ENCODE measurements at regions not wholly inside any gene's neighbourhood (a gene's known extent, or its start where the extent isn't known, plus 50 kb on each side); places are given as distances from the start of the nearest gene placed in this dataset.
"Not testable (repeated sequence)": the region's sequence is repeated elsewhere in the genome, so short reads cannot be mapped to it uniquely, and the experiment has no call there.

- ChIA-PET CTCF (interaction anchor here (0.5 to 1.0 kb wide), 3 partner anchors 20 to 1701 kb away, joined by 3 to 4 read pairs (median 3); partner anchors contain the start of gene LPIN3), POLR2A (no interaction called here)
- TF ChIP-seq L3MBTL2 (conservative IDR thresholded peaks at IDR 0.05) (no peak), ZNF384 (IDR thresholded peaks at IDR 0.05) (no peak), BHLHE40 (IDR thresholded peaks at IDR 0.05; ENCODE audit: borderline replicate concordance) (no peak), FOXK2 (IDR thresholded peaks at IDR 0.05) (no peak), HDGF (IDR thresholded peaks at IDR 0.05; ENCODE audit: borderline replicate concordance) (no peak), CTBP1 (IDR thresholded peaks at IDR 0.05; ENCODE audit: borderline replicate concordance) (no peak)
- DNase-seq (ENCODE audit: extremely low spot score): no peak
These were observed 63.0 kb upstream of the TOP1 start for GRCh38 chr20:40965671-40966070.

DNA sequence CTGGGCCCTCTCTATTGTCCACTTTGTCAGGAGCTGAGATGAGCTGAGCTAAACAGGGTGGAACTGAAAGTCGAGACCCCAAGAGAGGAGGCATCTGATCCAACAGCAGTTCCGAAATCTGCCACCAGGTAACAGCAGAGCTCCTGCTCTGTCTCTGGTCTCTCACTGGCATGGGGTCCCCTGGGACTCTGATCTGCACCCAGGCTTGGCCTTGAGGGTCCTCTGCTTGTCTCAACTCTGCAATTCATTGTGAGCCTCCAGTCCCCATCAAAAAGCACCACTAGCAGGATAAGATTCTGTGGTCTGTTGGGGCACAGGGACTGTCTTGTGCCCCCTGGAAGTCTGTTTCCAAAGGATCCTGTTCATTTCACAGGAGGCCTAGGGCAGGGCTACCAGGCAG lies 62.5 kb upstream of the TOP1 start:
- ChIA-PET CTCF (interaction anchor here (0.5 to 1.0 kb wide), 3 partner anchors 19 to 1702 kb away, joined by 3 to 4 read pairs (median 3); partner anchors contain the start of gene LPIN3), POLR2A (no interaction called here)
- TF ChIP-seq SUZ12 (IDR thresholded peaks at IDR 0.05) (no peak), HDGF (IDR thresholded peaks at IDR 0.05; ENCODE audit: borderline replicate concordance) (no peak), SP1 (IDR thresholded peaks at IDR 0.05) (no peak), LEF1 (IDR thresholded peaks at IDR 0.05; ENCODE audit: borderline replicate concordance) (no peak), FOXK2 (IDR thresholded peaks at IDR 0.05) (no peak), PKNOX1 (IDR thresholded peaks at IDR 0.05) (no peak), ZNF384 (IDR thresholded peaks at IDR 0.05) (no peak), TARDBP (IDR thresholded peaks at IDR 0.05) (no peak), ELF4 (IDR thresholded peaks at IDR 0.05) (no peak), L3MBTL2 (conservative IDR thresholded peaks at IDR 0.05) (no peak), BHLHE40 (IDR thresholded peaks at IDR 0.05; ENCODE audit: borderline replicate concordance) (no peak), CTBP1 (IDR thresholded peaks at IDR 0.05; ENCODE audit: borderline replicate concordance) (no peak)
- no peak for DNase-seq (ENCODE audit: extremely low spot score)

DNA sequence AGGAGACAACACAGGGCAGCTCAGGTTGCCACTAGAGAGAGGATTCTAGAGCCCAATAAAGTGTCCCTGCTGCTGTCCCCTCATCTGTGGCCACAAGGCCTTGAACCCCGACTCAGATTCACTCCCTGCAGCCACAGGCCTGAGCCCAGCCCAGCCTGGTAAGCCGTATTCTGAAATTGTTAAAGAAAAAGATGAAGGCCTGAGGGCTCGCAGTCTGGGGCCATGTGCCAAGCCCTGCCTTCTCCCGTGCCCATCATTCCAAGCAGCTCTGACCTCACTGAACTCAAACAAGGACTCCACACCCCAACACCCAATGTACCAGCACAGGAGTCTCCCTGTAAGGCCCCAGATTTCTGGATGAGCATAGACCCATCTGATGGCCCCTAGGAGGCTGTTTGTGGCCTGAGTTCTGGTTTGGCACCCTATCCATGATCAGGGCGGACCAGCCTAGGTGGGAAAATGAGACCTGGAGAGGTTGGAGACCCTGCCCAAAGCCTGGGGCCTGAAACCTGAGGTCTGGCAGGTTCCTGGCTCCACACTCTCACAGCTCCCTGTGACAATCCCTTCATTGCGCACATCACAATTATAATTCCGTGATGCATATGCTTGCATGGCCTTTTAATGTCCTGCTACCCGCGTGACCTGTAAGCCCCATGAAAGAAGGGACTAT lies 62.0 kb upstream of the TOP1 start:
- no peak for DNase-seq (ENCODE audit: extremely low spot score)
- POLR2A ChIA-PET: no interaction called here
- TF ChIP-seq FOXA1 (IDR thresholded peaks at IDR 0.05) (no peak), L3MBTL2 (conservative IDR thresholded peaks at IDR 0.05) (no peak), FOXM1 (IDR thresholded peaks at IDR 0.05; ENCODE audit: borderline replicate concordance) (no peak), FOXK2 (IDR thresholded peaks at IDR 0.05) (no peak), CTBP1 (IDR thresholded peaks at IDR 0.05; ENCODE audit: borderline replicate concordance) (no peak), ARNT (IDR thresholded peaks at IDR 0.05) (no peak), ZNF384 (IDR thresholded peaks at IDR 0.05) (no peak), LEF1 (IDR thresholded peaks at IDR 0.05; ENCODE audit: borderline replicate concordance) (no peak), HDGF (IDR thresholded peaks at IDR 0.05; ENCODE audit: borderline replicate concordance) (no peak), ELF4 (IDR thresholded peaks at IDR 0.05) (no peak), BHLHE40 (IDR thresholded peaks at IDR 0.05; ENCODE audit: borderline replicate concordance) (no peak), PKNOX1 (IDR thresholded peaks at IDR 0.05) (no peak), TARDBP (IDR thresholded peaks at IDR 0.05) (no peak), SP1 (IDR thresholded peaks at IDR 0.05) (no peak)
- CTCF ChIA-PET: interaction anchor here (1.0 kb wide), 1 partner anchor 1702 kb away, joined by 3 read pairs; no protein-coding TSS in a partner anchor

GRCh38 chr20:40967700-40968099 lies 60.9 kb upstream of the TOP1 start:
- ChIA-PET CTCF (interaction anchor here (0.6 to 1.5 kb wide), 6 partner anchors 24 to 264 kb away, joined by 3 to 15 read pairs (median 4); no protein-coding TSS in a partner anchor), POLR2A (no interaction called here)
- no peak for DNase-seq (ENCODE audit: extremely low spot score)
- no peak for TF ChIP-seq FOXA1 (IDR thresholded peaks at IDR 0.05)

GRCh38 chr20:40968816-40969562 lies 59.6 kb upstream of the TOP1 start:
- peak; percentile 84 for DNase-seq (ENCODE audit: extremely low spot score)
- CTCF ChIA-PET: interaction anchor here (0.6 to 1.5 kb wide), 8 partner anchors 14 to 126 kb away, joined by 3 to 15 read pairs (median 4); no protein-coding TSS in a partner anchor
- POLR2A ChIA-PET: not testable (repeated sequence)

- POLR2A ChIA-PET: no interaction called here
- TF ChIP-seq FOXA1 (IDR thresholded peaks at IDR 0.05) (no peak), ARNT (IDR thresholded peaks at IDR 0.05) (no peak), LEF1 (IDR thresholded peaks at IDR 0.05; ENCODE audit: borderline replicate concordance) (no peak), NFRKB (IDR thresholded peaks at IDR 0.05) (no peak), PKNOX1 (IDR thresholded peaks at IDR 0.05) (no peak), SP1 (IDR thresholded peaks at IDR 0.05) (no peak), BHLHE40 (IDR thresholded peaks at IDR 0.05; ENCODE audit: borderline replicate concordance) (no peak), CTBP1 (IDR thresholded peaks at IDR 0.05; ENCODE audit: borderline replicate concordance) (no peak), ZNF384 (IDR thresholded peaks at IDR 0.05) (no peak), TARDBP (IDR thresholded peaks at IDR 0.05) (no peak), SUZ12 (IDR thresholded peaks at IDR 0.05) (no peak), FOXK2 (IDR thresholded peaks at IDR 0.05) (no peak), L3MBTL2 (conservative IDR thresholded peaks at IDR 0.05) (no peak), FOXM1 (IDR thresholded peaks at IDR 0.05; ENCODE audit: borderline replicate concordance) (no peak), ELF4 (IDR thresholded peaks at IDR 0.05) (no peak), HDGF (IDR thresholded peaks at IDR 0.05; ENCODE audit: borderline replicate concordance) (no peak)
- CTCF ChIA-PET: no interaction called here
- no peak for DNase-seq (ENCODE audit: extremely low spot score)
These were observed 58.4 kb upstream of the TOP1 start for GRCh38 chr20:40970218-40970617.
